ENCODE measurements at regions not wholly inside any gene's neighbourhood (a gene's known extent, or its start where the extent isn't known, plus 50 kb on each side); places are given as distances from the start of the nearest gene placed in this dataset.
"Not testable (repeated sequence)": the region's sequence is repeated elsewhere in the genome, so short reads cannot be mapped to it uniquely, and the experiment has no call there.

DNA sequence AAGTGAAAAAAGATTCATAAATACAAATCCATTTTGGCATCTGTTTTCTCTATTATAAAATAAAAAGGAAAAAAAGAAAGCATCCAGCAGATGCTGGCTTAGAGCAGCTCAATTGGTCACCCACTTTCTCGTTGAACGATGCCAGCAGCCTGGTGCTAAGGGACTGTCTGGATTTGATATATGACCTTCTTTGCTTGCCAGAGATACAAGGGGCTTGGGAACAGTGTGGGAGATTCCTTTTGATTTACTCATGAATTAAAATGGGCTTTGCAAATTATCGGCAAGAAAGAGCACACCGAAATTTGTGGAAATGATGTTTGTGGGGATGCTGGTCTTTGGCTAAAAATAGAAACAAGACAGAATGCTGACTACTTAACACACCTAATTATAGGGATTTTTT, 210.3 kb upstream of the STT3B start:
- DNase-seq (ENCODE audit: low read depth in 2 of 2), result no peak
- H3K4me3 ChIP-seq (replicated peaks in 1 of 2; ENCODE audit: low read depth in 2 of 2, low read length in 2 of 2), result no peak overlapping the region
- TF ChIP-seq, protein P1, sequence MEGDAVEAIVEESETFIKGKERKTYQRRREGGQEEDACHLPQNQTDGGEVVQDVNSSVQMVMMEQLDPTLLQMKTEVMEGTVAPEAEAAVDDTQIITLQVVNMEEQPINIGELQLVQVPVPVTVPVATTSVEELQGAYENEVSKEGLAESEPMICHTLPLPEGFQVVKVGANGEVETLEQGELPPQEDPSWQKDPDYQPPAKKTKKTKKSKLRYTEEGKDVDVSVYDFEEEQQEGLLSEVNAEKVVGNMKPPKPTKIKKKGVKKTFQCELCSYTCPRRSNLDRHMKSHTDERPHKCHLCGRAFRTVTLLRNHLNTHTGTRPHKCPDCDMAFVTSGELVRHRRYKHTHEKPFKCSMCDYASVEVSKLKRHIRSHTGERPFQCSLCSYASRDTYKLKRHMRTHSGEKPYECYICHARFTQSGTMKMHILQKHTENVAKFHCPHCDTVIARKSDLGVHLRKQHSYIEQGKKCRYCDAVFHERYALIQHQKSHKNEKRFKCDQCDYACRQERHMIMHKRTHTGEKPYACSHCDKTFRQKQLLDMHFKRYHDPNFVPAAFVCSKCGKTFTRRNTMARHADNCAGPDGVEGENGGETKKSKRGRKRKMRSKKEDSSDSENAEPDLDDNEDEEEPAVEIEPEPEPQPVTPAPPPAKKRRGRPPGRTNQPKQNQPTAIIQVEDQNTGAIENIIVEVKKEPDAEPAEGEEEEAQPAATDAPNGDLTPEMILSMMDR (IDR thresholded peaks at IDR 0.05; ENCODE audit: low read depth, low read length), result no peak

DNA sequence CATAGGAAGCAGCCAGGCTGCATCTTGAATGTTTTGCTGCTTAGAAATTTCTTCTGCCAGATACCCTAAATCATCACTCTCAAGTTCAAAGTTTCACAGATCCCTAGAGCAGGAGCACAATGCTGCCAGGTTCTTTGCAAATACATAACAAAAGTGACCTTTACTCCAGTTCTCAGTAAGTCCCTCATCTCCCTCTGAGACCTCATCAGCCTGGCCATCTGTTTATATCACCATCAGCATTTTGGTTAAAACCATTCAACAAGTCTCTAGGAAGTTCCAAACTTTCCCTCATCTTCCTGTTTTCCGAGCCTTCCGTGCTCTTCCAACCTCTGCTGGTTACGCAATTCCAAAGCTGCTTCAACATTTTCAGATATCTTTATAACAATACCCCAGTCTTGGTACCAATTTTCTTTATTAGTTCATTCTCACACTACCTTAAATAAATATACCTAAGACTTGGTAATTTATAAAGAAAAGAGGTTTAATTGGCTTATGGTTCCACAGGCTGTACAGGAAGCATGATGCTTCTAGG, 204.8 kb upstream of the STT3B start:
- H3K4me3 ChIP-seq (replicated peaks in 1 of 2; ENCODE audit: low read depth in 2 of 2, low read length in 2 of 2), result not testable (repeated sequence)
- DNase-seq (ENCODE audit: low read depth in 2 of 2), result peak in 1 of 2 donors; percentile 24

DNA sequence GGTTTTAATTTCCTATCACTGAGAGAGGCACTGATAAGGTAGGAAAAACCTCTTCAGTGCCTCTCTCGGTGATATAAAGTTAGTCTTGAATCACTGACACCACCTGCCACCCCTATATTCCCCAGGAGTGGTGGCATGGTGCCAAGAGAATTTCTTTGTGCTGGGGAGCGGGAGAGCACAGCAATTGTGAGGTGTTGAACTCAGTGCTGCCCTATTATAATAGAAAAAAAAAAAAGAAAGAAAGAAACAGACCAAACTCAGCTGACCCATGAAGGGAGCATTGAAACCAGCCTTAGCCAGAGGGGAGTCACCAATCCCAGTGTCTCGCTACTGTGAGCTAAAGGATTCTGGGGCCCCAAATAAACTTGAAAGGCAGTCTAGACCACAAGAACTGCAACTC, 201.4 kb upstream of the STT3B start:
- H3K4me3 ChIP-seq (replicated peaks in 1 of 2; ENCODE audit: low read depth in 2 of 2, low read length in 2 of 2), result no peak overlapping the region
- TF ChIP-seq, protein P1 (IDR thresholded peaks at IDR 0.05; ENCODE audit: low read depth, low read length), result no peak
- no peak for DNase-seq (ENCODE audit: low read depth in 2 of 2)

DNA sequence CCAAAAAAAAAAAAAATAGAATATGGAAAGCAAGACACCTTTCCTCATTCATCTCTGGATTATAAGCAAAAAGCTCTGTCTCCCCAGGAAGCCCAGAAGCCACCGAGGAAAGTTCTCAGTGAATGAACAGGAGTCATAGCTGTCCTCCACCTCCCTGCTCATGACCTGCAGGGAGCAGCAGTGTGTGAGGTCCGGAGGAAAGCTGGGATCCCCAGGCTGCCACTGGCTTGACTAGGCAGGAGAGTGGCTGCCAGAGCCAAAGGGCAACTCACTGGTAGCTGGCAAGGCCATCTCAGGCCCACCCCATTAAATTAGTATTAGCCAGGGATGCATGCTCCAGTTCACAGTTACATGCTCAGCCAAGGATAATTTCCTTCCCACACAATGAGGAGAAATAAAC, 191.6 kb upstream of the STT3B start:
- H3K4me3 ChIP-seq (replicated peaks in 1 of 2; ENCODE audit: low read depth in 2 of 2, low read length in 2 of 2), result no peak overlapping the region
- DNase-seq (ENCODE audit: low read depth in 2 of 2), result no peak
- TF ChIP-seq, protein P1 (IDR thresholded peaks at IDR 0.05; ENCODE audit: low read depth, low read length), result peak; percentile 12

DNA sequence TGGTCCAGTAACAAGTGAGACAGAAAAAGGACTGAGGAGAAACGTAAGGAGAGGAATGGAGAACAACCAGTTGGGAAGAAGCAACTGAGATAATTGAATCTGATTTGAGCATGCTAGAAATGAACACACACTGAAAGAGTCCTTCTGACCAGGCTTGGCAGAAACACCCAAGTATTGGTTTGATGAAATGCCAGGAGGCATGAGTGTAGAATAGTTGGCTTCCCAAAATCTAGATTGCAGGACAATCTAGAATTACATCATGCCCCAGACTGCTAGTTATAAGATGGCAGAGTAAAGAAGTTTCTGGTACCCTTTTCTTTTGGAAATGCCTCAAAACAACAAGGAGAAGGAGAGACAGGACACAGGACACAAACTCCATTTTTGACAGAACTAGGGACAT, 189.7 kb upstream of the STT3B start:
- DNase-seq (ENCODE audit: low read depth in 2 of 2), result peak; percentile 36 to 44
- TF ChIP-seq, protein P1 (IDR thresholded peaks at IDR 0.05; ENCODE audit: low read depth, low read length), result no peak
- no peak overlapping the region for H3K4me3 ChIP-seq (replicated peaks in 1 of 2; ENCODE audit: low read depth in 2 of 2, low read length in 2 of 2)

- H3K4me3 ChIP-seq (replicated peaks in 1 of 2; ENCODE audit: low read depth in 2 of 2, low read length in 2 of 2), result no peak overlapping the region
- TF ChIP-seq, protein P1 (IDR thresholded peaks at IDR 0.05; ENCODE audit: low read depth, low read length), result no peak
- no peak for DNase-seq (ENCODE audit: low read depth in 2 of 2)
Measured at GRCh38 chr3:31345581-31345980, 187.1 kb upstream of the STT3B start.

DNA sequence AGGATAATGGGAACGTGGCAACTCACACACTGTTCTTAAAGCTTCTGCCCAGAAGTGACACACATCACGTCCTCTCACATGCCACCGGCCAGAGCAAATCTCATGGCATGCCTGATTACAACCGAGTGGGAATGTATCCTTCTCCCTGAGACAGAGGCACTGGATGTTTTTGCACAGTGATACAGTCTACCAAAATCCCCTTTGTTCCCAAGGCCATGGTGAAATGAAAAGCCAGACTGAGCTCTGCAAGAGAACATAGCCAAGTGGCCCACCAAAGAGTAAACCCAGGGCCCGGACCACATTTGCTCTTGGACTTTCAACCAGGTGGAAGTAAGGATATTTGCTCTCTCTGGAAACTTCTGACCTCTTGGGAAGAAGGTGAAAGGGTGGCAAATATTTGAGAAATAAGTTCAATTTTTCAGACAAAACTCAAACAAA, 186.2 kb upstream of the STT3B start:
- no peak for DNase-seq (ENCODE audit: low read depth in 2 of 2)
- H3K4me3 ChIP-seq (replicated peaks in 1 of 2; ENCODE audit: low read depth in 2 of 2, low read length in 2 of 2), result no peak overlapping the region
- TF ChIP-seq, protein P1 (IDR thresholded peaks at IDR 0.05; ENCODE audit: low read depth, low read length), result no peak

Data from cardiac fibroblast (primary cell).